ENCODE measurements at regions not wholly inside any gene's neighbourhood (a gene's known extent, or its start where the extent isn't known, plus 50 kb on each side); places are given as distances from the start of the nearest gene placed in this dataset.
A peak's percentile ranks its signal among the peaks of the same experiment; 100 is the strongest.
"Not testable (repeated sequence)": the region's sequence is repeated elsewhere in the genome, so short reads cannot be mapped to it uniquely, and the experiment has no call there.

- H3K9ac ChIP-seq (ENCODE audit: low read depth in 1 of 2, low read length in 2 of 2); H3K36me3 ChIP-seq (ENCODE audit: control insufficient read depth in 2 of 2, insufficient read depth in 2 of 2, low read length in 2 of 2); H3K27me3 ChIP-seq (ENCODE audit: control insufficient read depth in 2 of 2, insufficient read depth in 2 of 2, low read length in 2 of 2); H3K27ac ChIP-seq (ENCODE audit: low read depth in 2 of 2, low read length in 2 of 2); H3K9me3 ChIP-seq (ENCODE audit: control insufficient read depth in 2 of 2, low read length in 2 of 2); H3K4me3 ChIP-seq (ENCODE audit: low read length in 2 of 2): not testable (repeated sequence)
- H3K4me1 ChIP-seq (ENCODE audit: control insufficient read depth in 2 of 2, insufficient read depth in 2 of 2, low read length in 2 of 2) = peaks cover 9 to 18% of the 10 kb centered on the region in 2 donors
These were observed 348.9 kb upstream of the RPS23 start for GRCh38 chr5:82626905-82627591.

- not testable (repeated sequence) for H3K27ac ChIP-seq (ENCODE audit: low read depth in 2 of 2, low read length in 2 of 2); H3K36me3 ChIP-seq (ENCODE audit: control insufficient read depth in 2 of 2, insufficient read depth in 2 of 2, low read length in 2 of 2); H3K9me3 ChIP-seq (ENCODE audit: control insufficient read depth in 2 of 2, low read length in 2 of 2); H3K9ac ChIP-seq (ENCODE audit: low read depth in 1 of 2, low read length in 2 of 2); H3K4me3 ChIP-seq (ENCODE audit: low read length in 2 of 2); H3K27me3 ChIP-seq (ENCODE audit: control insufficient read depth in 2 of 2, insufficient read depth in 2 of 2, low read length in 2 of 2)
- peaks cover 14 to 19% of the 10 kb centered on the region in 2 donors for H3K4me1 ChIP-seq (ENCODE audit: control insufficient read depth in 2 of 2, insufficient read depth in 2 of 2, low read length in 2 of 2)
These were observed 347.9 kb upstream of the RPS23 start for GRCh38 chr5:82626012-82626411.

GRCh38 chr5:82624062-82624461 is 345.9 kb upstream of the RPS23 start:
- H3K36me3 ChIP-seq (ENCODE audit: control insufficient read depth in 2 of 2, insufficient read depth in 2 of 2, low read length in 2 of 2) = no peaks in the 10 kb centered on the region
- H3K9me3 ChIP-seq (ENCODE audit: control insufficient read depth in 2 of 2, low read length in 2 of 2) = no peaks in the 10 kb centered on the region
- H3K9ac ChIP-seq (ENCODE audit: low read depth in 1 of 2, low read length in 2 of 2) = no peak overlapping the region
- H3K4me1 ChIP-seq (ENCODE audit: control insufficient read depth in 2 of 2, insufficient read depth in 2 of 2, low read length in 2 of 2) = peaks cover 14 to 19% of the 10 kb centered on the region in 2 donors
- H3K27ac ChIP-seq (ENCODE audit: low read depth in 2 of 2, low read length in 2 of 2) = no peak overlapping the region
- no peak overlapping the region for H3K4me3 ChIP-seq (ENCODE audit: low read length in 2 of 2)
- no peaks in the 10 kb centered on the region for H3K27me3 ChIP-seq (ENCODE audit: control insufficient read depth in 2 of 2, insufficient read depth in 2 of 2, low read length in 2 of 2)

GRCh38 chr5:82622711-82623514 is 344.8 kb upstream of the RPS23 start:
- Histone ChIP-seq H3K27me3 (ENCODE audit: control insufficient read depth in 2 of 2, insufficient read depth in 2 of 2, low read length in 2 of 2) (no peaks in the 10 kb centered on the region), H3K9me3 (ENCODE audit: control insufficient read depth in 2 of 2, low read length in 2 of 2) (no peaks in the 10 kb centered on the region), H3K9ac (ENCODE audit: low read depth in 1 of 2, low read length in 2 of 2) (peak overlapping the region in 1 of 2 donors; percentile 7), H3K4me3 (ENCODE audit: low read length in 2 of 2) (no peak overlapping the region), H3K36me3 (ENCODE audit: control insufficient read depth in 2 of 2, insufficient read depth in 2 of 2, low read length in 2 of 2) (no peaks in the 10 kb centered on the region), H3K27ac (ENCODE audit: low read depth in 2 of 2, low read length in 2 of 2) (peak overlapping the region; percentile 67), H3K4me1 (ENCODE audit: control insufficient read depth in 2 of 2, insufficient read depth in 2 of 2, low read length in 2 of 2) (peaks cover 14 to 19% of the 10 kb centered on the region in 2 donors)

GRCh38 chr5:82622205-82622604 is 344.1 kb upstream of the RPS23 start:
- no peaks in the 10 kb centered on the region for H3K36me3 ChIP-seq (ENCODE audit: control insufficient read depth in 2 of 2, insufficient read depth in 2 of 2, low read length in 2 of 2)
- H3K9me3 ChIP-seq (ENCODE audit: control insufficient read depth in 2 of 2, low read length in 2 of 2) = no peaks in the 10 kb centered on the region
- no peak overlapping the region for H3K4me3 ChIP-seq (ENCODE audit: low read length in 2 of 2)
- H3K4me1 ChIP-seq (ENCODE audit: control insufficient read depth in 2 of 2, insufficient read depth in 2 of 2, low read length in 2 of 2) = peaks cover 14 to 19% of the 10 kb centered on the region in 2 donors
- no peak overlapping the region for H3K9ac ChIP-seq (ENCODE audit: low read depth in 1 of 2, low read length in 2 of 2)
- H3K27me3 ChIP-seq (ENCODE audit: control insufficient read depth in 2 of 2, insufficient read depth in 2 of 2, low read length in 2 of 2) = no peaks in the 10 kb centered on the region
- H3K27ac ChIP-seq (ENCODE audit: low read depth in 2 of 2, low read length in 2 of 2) = peak overlapping the region; percentile 67

- H3K36me3 ChIP-seq (ENCODE audit: control insufficient read depth in 2 of 2, insufficient read depth in 2 of 2, low read length in 2 of 2) = no peaks in the 10 kb centered on the region
- H3K9me3 ChIP-seq (ENCODE audit: control insufficient read depth in 2 of 2, low read length in 2 of 2) = no peaks in the 10 kb centered on the region
- H3K9ac ChIP-seq (ENCODE audit: low read depth in 1 of 2, low read length in 2 of 2) = no peak overlapping the region
- no peak overlapping the region for H3K27ac ChIP-seq (ENCODE audit: low read depth in 2 of 2, low read length in 2 of 2)
- no peaks in the 10 kb centered on the region for H3K27me3 ChIP-seq (ENCODE audit: control insufficient read depth in 2 of 2, insufficient read depth in 2 of 2, low read length in 2 of 2)
- peaks cover 14 to 19% of the 10 kb centered on the region in 2 donors for H3K4me1 ChIP-seq (ENCODE audit: control insufficient read depth in 2 of 2, insufficient read depth in 2 of 2, low read length in 2 of 2)
- no peak overlapping the region for H3K4me3 ChIP-seq (ENCODE audit: low read length in 2 of 2)
These were observed 342.9 kb upstream of the RPS23 start for GRCh38 chr5:82620957-82621600.

GRCh38 chr5:82619097-82619496 is 340.9 kb upstream of the RPS23 start:
- Histone ChIP-seq H3K4me1 (ENCODE audit: control insufficient read depth in 2 of 2, insufficient read depth in 2 of 2, low read length in 2 of 2) (peaks cover 14 to 16% of the 10 kb centered on the region in 2 donors), H3K27me3 (ENCODE audit: control insufficient read depth in 2 of 2, insufficient read depth in 2 of 2, low read length in 2 of 2) (no peaks in the 10 kb centered on the region), H3K27ac (ENCODE audit: low read depth in 2 of 2, low read length in 2 of 2) (no peak overlapping the region), H3K9ac (ENCODE audit: low read depth in 1 of 2, low read length in 2 of 2) (no peak overlapping the region), H3K4me3 (ENCODE audit: low read length in 2 of 2) (no peak overlapping the region), H3K36me3 (ENCODE audit: control insufficient read depth in 2 of 2, insufficient read depth in 2 of 2, low read length in 2 of 2) (no peaks in the 10 kb centered on the region), H3K9me3 (ENCODE audit: control insufficient read depth in 2 of 2, low read length in 2 of 2) (no peaks in the 10 kb centered on the region)

GRCh38 chr5:82614706-82615105 is 336.6 kb upstream of the RPS23 start:
- Histone ChIP-seq H3K9ac (ENCODE audit: low read depth in 1 of 2, low read length in 2 of 2) (no peak overlapping the region), H3K36me3 (ENCODE audit: control insufficient read depth in 2 of 2, insufficient read depth in 2 of 2, low read length in 2 of 2) (no peaks in the 10 kb centered on the region), H3K27me3 (ENCODE audit: control insufficient read depth in 2 of 2, insufficient read depth in 2 of 2, low read length in 2 of 2) (no peaks in the 10 kb centered on the region), H3K4me1 (ENCODE audit: control insufficient read depth in 2 of 2, insufficient read depth in 2 of 2, low read length in 2 of 2) (no peaks in the 10 kb centered on the region), H3K27ac (ENCODE audit: low read depth in 2 of 2, low read length in 2 of 2) (no peak overlapping the region), H3K9me3 (ENCODE audit: control insufficient read depth in 2 of 2, low read length in 2 of 2) (no peaks in the 10 kb centered on the region), H3K4me3 (ENCODE audit: low read length in 2 of 2) (no peak overlapping the region)

GRCh38 chr5:82613891-82614290 is 335.7 kb upstream of the RPS23 start:
- no peaks in the 10 kb centered on the region for H3K36me3 ChIP-seq (ENCODE audit: control insufficient read depth in 2 of 2, insufficient read depth in 2 of 2, low read length in 2 of 2)
- H3K27me3 ChIP-seq (ENCODE audit: control insufficient read depth in 2 of 2, insufficient read depth in 2 of 2, low read length in 2 of 2) = no peaks in the 10 kb centered on the region
- no peaks in the 10 kb centered on the region for H3K9me3 ChIP-seq (ENCODE audit: control insufficient read depth in 2 of 2, low read length in 2 of 2)
- no peak overlapping the region for H3K27ac ChIP-seq (ENCODE audit: low read depth in 2 of 2, low read length in 2 of 2)
- H3K4me1 ChIP-seq (ENCODE audit: control insufficient read depth in 2 of 2, insufficient read depth in 2 of 2, low read length in 2 of 2) = no peaks in the 10 kb centered on the region
- no peak overlapping the region for H3K9ac ChIP-seq (ENCODE audit: low read depth in 1 of 2, low read length in 2 of 2)
- H3K4me3 ChIP-seq (ENCODE audit: low read length in 2 of 2) = no peak overlapping the region

GRCh38 chr5:82610686-82611085 is 332.5 kb upstream of the RPS23 start:
- Histone ChIP-seq H3K9ac (ENCODE audit: low read depth in 1 of 2, low read length in 2 of 2) (no peak overlapping the region), H3K4me1 (ENCODE audit: control insufficient read depth in 2 of 2, insufficient read depth in 2 of 2, low read length in 2 of 2) (no peaks in the 10 kb centered on the region)

More at GRCh38 chr5:82610686-82611085, 332.5 kb upstream of the RPS23 start:
- Histone ChIP-seq H3K4me3 (ENCODE audit: low read length in 2 of 2) (no peak overlapping the region), H3K27ac (ENCODE audit: low read depth in 2 of 2, low read length in 2 of 2) (no peak overlapping the region), H3K27me3 (ENCODE audit: control insufficient read depth in 2 of 2, insufficient read depth in 2 of 2, low read length in 2 of 2) (no peaks in the 10 kb centered on the region), H3K36me3 (ENCODE audit: control insufficient read depth in 2 of 2, insufficient read depth in 2 of 2, low read length in 2 of 2) (no peaks in the 10 kb centered on the region), H3K9me3 (ENCODE audit: control insufficient read depth in 2 of 2, low read length in 2 of 2) (no peaks in the 10 kb centered on the region)
